Tibial artery (tissue), 4 donors: ENCODE measurements at regions not wholly inside any gene's neighbourhood (a gene's known extent, or its start where the extent isn't known, plus 50 kb on each side); places are given as distances from the start of the nearest gene placed in this dataset.

ENCODE experiments used
- DNase-seq, 2 donors: peaks; one replicate each; pipeline ENCODE4 v3.0.0-alpha.2; 2019
- H3K27ac ChIP-seq, 2 donors: fragments of 200-600 bp; sonication (generic) in 1 of 2; 1 replicate in 1 of 2; 2 replicates in 1 of 2; pipeline ENCODE4 v1.5.1; 2018 to 2019; ENCODE audit warnings: mild to moderate bottlenecking in 1 of 2
- H3K27me3 ChIP-seq, 2 donors: fragments of 200-600 bp; sonication (generic) in 1 of 2; one replicate each; pipeline versions ENCODE4 v1.5.1 to v1.6.0; 2016 to 2019
- H3K36me3 ChIP-seq, 3 donors: fragments of 200-600 bp; sonication (generic) in 2 of 3; one replicate each; pipeline ENCODE4 v1.5.1; 2016 to 2019; ENCODE audit warnings: mild to moderate bottlenecking in 2 of 3
- H3K4me1 ChIP-seq, 4 donors: fragments of 200-600 bp; sonication (generic) in 2 of 4; 1 replicate in 3 of 4; 2 replicates in 1 of 4; pipeline ENCODE4 v1.5.1; 2016 to 2019
- H3K4me3 ChIP-seq, 2 donors: fragments of 200-600 bp; sonication (generic) in 1 of 2; 1 replicate in 1 of 2; 2 replicates in 1 of 2; pipeline ENCODE4 v1.5.1; 2018 to 2019; ENCODE audit warnings: mild to moderate bottlenecking in 2 of 2
- H3K9me3 ChIP-seq, 3 donors: fragments of 200-600 bp; sonication (generic) in 1 of 3; one replicate each; pipeline ENCODE4 v1.5.1; 2016 to 2019
- intact Hi-C: fragments of 100-400 bp; cut with DNase I; formaldehyde crosslinking; loops from one replicate; pipeline ENCODE4 v1.15.0; 2023; ENCODE audit warnings: low total_unique reads
- TF ChIP-seq, protein P1 (sequence below), 2 experiments: fragments of 200-600 bp in 1 of 2; fragments of 450-650 bp in 1 of 2; IDR thresholded peaks; one replicate each; pipeline ENCODE4 v1.5.1; 2017 to 2019; ENCODE audit warnings: antibody characterized with exemption in 2 of 2, mild to moderate bottlenecking in 1 of 2, moderate library complexity in 1 of 2

DNA sequence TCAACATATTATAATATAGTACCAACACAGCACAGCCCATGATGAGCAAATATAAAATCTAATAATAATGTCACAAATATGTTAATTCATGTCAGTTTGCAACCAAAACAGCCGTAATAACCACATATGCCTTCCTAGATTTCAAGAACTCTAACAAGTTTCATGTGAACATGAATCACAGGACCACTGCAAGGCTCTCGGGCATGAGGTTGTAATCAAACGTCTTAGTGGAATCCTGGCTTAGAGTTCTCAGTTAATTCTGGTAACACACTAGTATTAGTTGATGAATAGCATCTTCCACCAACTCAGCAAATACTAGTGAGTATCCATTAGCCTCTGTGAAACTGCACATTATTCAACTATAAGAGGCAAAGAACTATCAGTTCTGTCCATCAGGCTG lies 379.3 kb upstream of the TENM3 start:
- TF ChIP-seq, protein P1, sequence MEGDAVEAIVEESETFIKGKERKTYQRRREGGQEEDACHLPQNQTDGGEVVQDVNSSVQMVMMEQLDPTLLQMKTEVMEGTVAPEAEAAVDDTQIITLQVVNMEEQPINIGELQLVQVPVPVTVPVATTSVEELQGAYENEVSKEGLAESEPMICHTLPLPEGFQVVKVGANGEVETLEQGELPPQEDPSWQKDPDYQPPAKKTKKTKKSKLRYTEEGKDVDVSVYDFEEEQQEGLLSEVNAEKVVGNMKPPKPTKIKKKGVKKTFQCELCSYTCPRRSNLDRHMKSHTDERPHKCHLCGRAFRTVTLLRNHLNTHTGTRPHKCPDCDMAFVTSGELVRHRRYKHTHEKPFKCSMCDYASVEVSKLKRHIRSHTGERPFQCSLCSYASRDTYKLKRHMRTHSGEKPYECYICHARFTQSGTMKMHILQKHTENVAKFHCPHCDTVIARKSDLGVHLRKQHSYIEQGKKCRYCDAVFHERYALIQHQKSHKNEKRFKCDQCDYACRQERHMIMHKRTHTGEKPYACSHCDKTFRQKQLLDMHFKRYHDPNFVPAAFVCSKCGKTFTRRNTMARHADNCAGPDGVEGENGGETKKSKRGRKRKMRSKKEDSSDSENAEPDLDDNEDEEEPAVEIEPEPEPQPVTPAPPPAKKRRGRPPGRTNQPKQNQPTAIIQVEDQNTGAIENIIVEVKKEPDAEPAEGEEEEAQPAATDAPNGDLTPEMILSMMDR (IDR thresholded peaks at IDR 0.05), result no peak
- no peaks in the 10 kb centered on the region for H3K4me1 ChIP-seq
- H3K9me3 ChIP-seq, result no peaks in the 10 kb centered on the region
- no peaks in the 10 kb centered on the region for H3K27me3 ChIP-seq
- intact Hi-C loops, result no loop called here
- no peak overlapping the region for H3K4me3 ChIP-seq
- H3K27ac ChIP-seq, result no peak overlapping the region
- DNase-seq, result no peak
- H3K36me3 ChIP-seq, result no peaks in the 10 kb centered on the region

DNA sequence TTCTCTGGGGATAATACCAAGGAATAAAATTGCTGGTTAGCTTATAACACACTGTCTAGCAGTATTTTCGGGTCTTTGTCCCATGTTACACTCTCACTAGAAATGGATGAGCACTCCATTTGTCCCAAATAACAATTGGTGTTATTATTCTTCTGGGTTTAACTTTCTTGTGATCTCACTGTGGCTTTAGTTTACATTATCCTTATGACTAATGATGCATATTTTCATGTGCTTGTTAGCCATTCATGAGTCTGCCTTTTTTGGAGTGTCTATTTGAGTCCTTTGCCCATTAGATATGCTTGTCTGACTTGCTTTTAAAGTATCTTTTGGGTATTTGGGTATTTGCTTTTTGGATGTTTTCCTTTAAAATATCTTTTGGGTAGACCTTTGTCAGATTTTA lies 372.9 kb upstream of the TENM3 start:
- no peak for DNase-seq

DNA sequence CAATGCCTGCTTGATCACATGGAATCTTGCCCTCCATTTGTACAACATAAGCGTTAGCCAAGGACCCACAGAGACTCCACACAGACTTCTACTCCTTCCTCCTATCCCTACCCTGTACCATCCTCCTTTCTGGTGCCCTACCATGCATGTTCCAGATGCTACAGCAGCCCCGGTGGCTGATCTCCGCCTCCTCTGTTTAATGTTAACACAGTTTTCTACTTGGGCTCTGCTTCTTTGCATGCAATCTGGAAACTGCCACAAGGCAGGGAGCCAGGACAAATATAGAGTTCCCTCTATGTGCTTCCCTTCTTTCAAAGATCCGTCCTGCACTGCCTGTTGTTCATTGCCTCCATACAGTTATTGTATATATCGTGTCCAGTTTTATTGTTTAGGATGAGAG lies 368.6 kb upstream of the TENM3 start:
- intact Hi-C loops, result no loop called here
- H3K27ac ChIP-seq, result no peak overlapping the region
- H3K4me1 ChIP-seq, result no peaks in the 10 kb centered on the region
- H3K4me3 ChIP-seq, result no peak overlapping the region
- no peaks in the 10 kb centered on the region for H3K36me3 ChIP-seq
- no peak for DNase-seq
- H3K27me3 ChIP-seq, result no peaks in the 10 kb centered on the region
- TF ChIP-seq, protein P1 (IDR thresholded peaks at IDR 0.05), result no peak
- no peaks in the 10 kb centered on the region for H3K9me3 ChIP-seq

More for the DNA sequence above, 372.9 kb upstream of the TENM3 start:
- Histone ChIP-seq H3K36me3 (no peaks in the 10 kb centered on the region), H3K9me3 (no peaks in the 10 kb centered on the region), H3K27ac (no peak overlapping the region), H3K4me3 (no peak overlapping the region), H3K27me3 (no peaks in the 10 kb centered on the region), H3K4me1 (no peaks in the 10 kb centered on the region)
- intact Hi-C loops, result no loop called here
- TF ChIP-seq, protein P1 (IDR thresholded peaks at IDR 0.05), result no peak

DNA sequence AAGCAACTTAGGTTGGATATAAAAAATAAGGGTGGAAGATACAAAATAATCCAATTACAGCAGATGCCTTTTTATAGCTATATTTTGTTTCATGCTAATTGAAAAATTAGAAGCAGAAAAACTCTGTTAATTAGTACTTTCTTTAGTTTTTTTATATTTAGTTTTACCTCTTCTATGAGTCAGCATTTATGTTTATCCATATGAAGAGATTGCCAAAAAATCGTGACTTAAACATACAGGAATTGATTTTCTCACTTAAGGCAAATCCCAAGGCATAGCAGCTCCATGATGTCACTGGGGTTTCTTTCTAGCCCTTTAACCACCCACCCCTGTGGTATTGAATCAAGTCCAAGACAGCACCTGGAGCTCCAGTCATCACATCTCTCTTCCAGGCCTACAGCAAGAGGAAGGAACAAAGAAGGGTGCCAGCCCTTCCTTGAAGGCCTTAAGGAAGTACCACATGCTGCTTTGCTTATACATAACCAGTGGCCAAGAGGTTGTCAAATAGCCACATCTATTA lies 365.8 kb upstream of the TENM3 start:
- Histone ChIP-seq H3K27me3 (no peaks in the 10 kb centered on the region), H3K4me3 (no peak overlapping the region), H3K36me3 (no peaks in the 10 kb centered on the region), H3K9me3 (no peaks in the 10 kb centered on the region), H3K27ac (no peak overlapping the region), H3K4me1 (no peaks in the 10 kb centered on the region)
- intact Hi-C loops, result no loop called here
- no peak for DNase-seq
- TF ChIP-seq, protein P1 (IDR thresholded peaks at IDR 0.05), result no peak

DNA sequence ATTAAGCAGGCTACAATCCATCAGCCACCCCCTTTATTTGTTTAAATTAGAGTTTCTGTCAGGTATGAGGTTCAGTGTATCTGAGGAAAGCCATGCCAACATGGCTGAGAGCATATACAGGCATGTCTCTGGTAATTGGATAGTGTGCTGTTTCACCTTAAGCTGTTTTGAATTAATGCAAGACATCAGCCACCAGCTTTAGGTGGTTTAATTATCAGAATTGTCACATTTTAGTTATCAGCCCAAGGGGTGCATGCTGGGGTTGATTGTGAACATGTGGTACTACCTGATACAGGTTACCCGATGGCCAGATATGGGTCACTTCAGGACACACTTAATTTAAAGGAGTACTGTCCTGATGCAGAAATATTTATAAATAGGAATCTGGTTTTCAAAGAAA lies 353.2 kb upstream of the TENM3 start:
- intact Hi-C loops, result no loop called here
- H3K4me3 ChIP-seq, result no peak overlapping the region
- H3K27me3 ChIP-seq, result no peaks in the 10 kb centered on the region
- TF ChIP-seq, protein P1 (IDR thresholded peaks at IDR 0.05), result no peak
- H3K4me1 ChIP-seq, result no peaks in the 10 kb centered on the region
- no peak for DNase-seq
- H3K27ac ChIP-seq, result no peak overlapping the region
- no peaks in the 10 kb centered on the region for H3K36me3 ChIP-seq
- no peaks in the 10 kb centered on the region for H3K9me3 ChIP-seq

DNA sequence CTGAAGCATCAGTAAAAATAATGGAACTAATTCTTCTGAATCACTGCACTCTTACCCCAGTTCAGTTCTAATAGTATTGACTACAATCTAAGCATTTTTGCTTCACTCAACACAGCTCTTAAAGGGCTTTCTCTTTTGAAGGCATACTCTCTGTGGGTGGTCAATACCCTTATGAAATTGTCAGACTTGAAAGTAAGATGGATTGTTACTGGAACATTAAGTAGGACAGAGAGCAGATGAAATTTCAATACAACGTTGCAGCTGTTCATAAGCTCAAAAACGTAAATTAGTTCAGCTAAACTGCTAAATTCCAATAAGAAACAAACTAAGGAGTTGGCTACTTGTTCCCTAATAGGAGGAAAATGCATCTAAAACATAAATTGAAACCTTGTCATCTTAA lies 352.3 kb upstream of the TENM3 start:
- H3K9me3 ChIP-seq, result no peaks in the 10 kb centered on the region
- H3K4me3 ChIP-seq, result no peak overlapping the region
- no peaks in the 10 kb centered on the region for H3K27me3 ChIP-seq
- no peak for DNase-seq
- intact Hi-C loops, result no loop called here
- no peaks in the 10 kb centered on the region for H3K36me3 ChIP-seq
- TF ChIP-seq, protein P1 (IDR thresholded peaks at IDR 0.05), result no peak
- no peak overlapping the region for H3K27ac ChIP-seq
- no peaks in the 10 kb centered on the region for H3K4me1 ChIP-seq
